ENCODE measurements at regions not wholly inside any gene's neighbourhood (a gene's known extent, or its start where the extent isn't known, plus 50 kb on each side); places are given as distances from the start of the nearest gene placed in this dataset.
A peak's percentile ranks its signal among the peaks of the same experiment; 100 is the strongest.

- H2AFZ ChIP-seq (ENCODE audit: low read depth, low read length): no peak overlapping the region
- 100% methylated on average over 1 of the region's 1 CpG for WGBS (ENCODE audit: insufficient coverage, low coverage, missing lambda C conversion rate)
- BruUV-seq (replicated peaks): no TSS peak
- no peaks in the 10 kb centered on the region for H3K27me3 ChIP-seq (ENCODE audit: control insufficient read depth in 2 of 2, insufficient read depth in 2 of 2, low read length in 2 of 2)
- FAIRE-seq: no peak
- H3K9me3 ChIP-seq (replicated peaks; ENCODE audit: control insufficient read depth, insufficient read depth, low read depth, low read length): no peaks in the 10 kb centered on the region
- H3K36me3 ChIP-seq (ENCODE audit: control insufficient read depth, insufficient read depth, low read length): no peaks in the 10 kb centered on the region
- POLR2A ChIA-PET: no interaction called here
- no peak overlapping the region for H3K27ac ChIP-seq (ENCODE audit: extremely low read depth, low read depth, low read length)
- no peak for TF ChIP-seq CEBPG (CRISPR knock-in tag; IDR thresholded peaks at IDR 0.05)
- 0 out of 4 replicates have a peak, but pooled peaks of 1 of the 2 experiments have one; percentile 23 for TF ChIP-seq CEBPG (tag; conservative IDR thresholded peaks at IDR 0.05 in 1 of 2, IDR thresholded peaks at IDR 0.05 in 1 of 2)
- TF ChIP-seq PYGO2 (tag; IDR thresholded peaks at IDR 0.05): no peak
- no peak overlapping the region for H3K4me2 ChIP-seq (ENCODE audit: insufficient read depth, low read length)
- H3K9ac ChIP-seq (ENCODE audit: insufficient read depth in 1 of 2, low read depth in 2 of 2, low read length in 2 of 2): no peak overlapping the region
- no peaks in the 10 kb centered on the region for H3K9me1 ChIP-seq (ENCODE audit: control insufficient read depth, insufficient read depth, low read length)
- CTCF ChIA-PET (ENCODE audit: low intra/inter-chr PET ratio): no interaction called here
- DNase-seq (ENCODE audit: extremely low read depth in 1 of 4, low spot score in 3 of 4): no peak
- no peaks in the 10 kb centered on the region for H3K4me1 ChIP-seq (replicated peaks in 1 of 2; ENCODE audit: control insufficient read depth in 2 of 2, insufficient read depth in 2 of 2, low read length in 2 of 2)
- H4K20me1 ChIP-seq (replicated peaks; ENCODE audit: control insufficient read depth, insufficient read depth, low read length): no peaks in the 10 kb centered on the region
- intact Hi-C loops (cut with micrococcal nuclease): no loop called here
- in situ Hi-C loops (cut with MboI): loop anchor here (25.0 kb wide), 1 partner anchor 669 kb away; no protein-coding TSS in a partner anchor
- no peaks in the 10 kb centered on the region for H3K79me2 ChIP-seq (ENCODE audit: control insufficient read depth, insufficient read depth, low read length)
- ATAC-seq: no peak
- H3K4me3 ChIP-seq: no peak overlapping the region
These were observed 169.2 kb upstream of the SOX5 start for GRCh38 chr12:24118668-24119067.

- H3K4me3 ChIP-seq: no peak overlapping the region
- H3K9me3 ChIP-seq (replicated peaks; ENCODE audit: control insufficient read depth, insufficient read depth, low read depth, low read length): no peaks in the 10 kb centered on the region
- no peaks in the 10 kb centered on the region for H4K20me1 ChIP-seq (replicated peaks; ENCODE audit: control insufficient read depth, insufficient read depth, low read length)
- ATAC-seq: no peak
- intact Hi-C loops (cut with micrococcal nuclease) (no loop called here), in situ Hi-C loops (cut with MboI) (loop anchor here (25.0 kb wide), 1 partner anchor 671 kb away; no protein-coding TSS in a partner anchor)
- BruUV-seq (replicated peaks): no TSS peak
- no peaks in the 10 kb centered on the region for H3K9me1 ChIP-seq (ENCODE audit: control insufficient read depth, insufficient read depth, low read length)
- H3K4me2 ChIP-seq (ENCODE audit: insufficient read depth, low read length): no peak overlapping the region
- no peaks in the 10 kb centered on the region for H3K27me3 ChIP-seq (ENCODE audit: control insufficient read depth in 2 of 2, insufficient read depth in 2 of 2, low read length in 2 of 2)
- no peak overlapping the region for H2AFZ ChIP-seq (ENCODE audit: low read depth, low read length)
- POLR2A ChIA-PET: no interaction called here
- no peaks in the 10 kb centered on the region for H3K36me3 ChIP-seq (ENCODE audit: control insufficient read depth, insufficient read depth, low read length)
- H3K79me2 ChIP-seq (ENCODE audit: control insufficient read depth, insufficient read depth, low read length): no peaks in the 10 kb centered on the region
- CTCF ChIA-PET (ENCODE audit: low intra/inter-chr PET ratio): no interaction called here
- no peak overlapping the region for H3K9ac ChIP-seq (ENCODE audit: insufficient read depth in 1 of 2, low read depth in 2 of 2, low read length in 2 of 2)
- H3K4me1 ChIP-seq (replicated peaks in 1 of 2; ENCODE audit: control insufficient read depth in 2 of 2, insufficient read depth in 2 of 2, low read length in 2 of 2): no peaks in the 10 kb centered on the region
- no peak for DNase-seq (ENCODE audit: extremely low read depth in 1 of 4, low spot score in 3 of 4)
- no peak overlapping the region for H3K27ac ChIP-seq (ENCODE audit: extremely low read depth, low read depth, low read length)
- no peak for FAIRE-seq
- 0% methylated on average over 1 of the region's 1 CpG for WGBS (ENCODE audit: insufficient coverage, low coverage, missing lambda C conversion rate)
- TF ChIP-seq SMAD3 (CRISPR knock-in tag; conservative IDR thresholded peaks at IDR 0.05) (no peak), MEF2A (IDR thresholded peaks at IDR 0.05; ENCODE audit: control insufficient read depth, low read depth, low read length) (no peak), PATZ1 (CRISPR knock-in tag; IDR thresholded peaks at IDR 0.05; ENCODE audit: borderline replicate concordance) (no peak), PKNOX1 (IDR thresholded peaks at IDR 0.05) (no peak), HLTF (IDR thresholded peaks at IDR 0.05) (no peak), ZBTB49 (CRISPR knock-in tag; IDR thresholded peaks at IDR 0.05; ENCODE audit: borderline replicate concordance) (no peak)
These were observed 167.1 kb upstream of the SOX5 start for GRCh38 chr12:24116548-24116947.
